HG02642 (cell line): ENCODE measurements at regions not wholly inside any gene's neighbourhood (a gene's known extent, or its start where the extent isn't known, plus 50 kb on each side); places are given as distances from the start of the nearest gene placed in this dataset.

Experiments
- ATAC-seq: cut with Tn5 transposase; IDR thresholded peaks from one replicate; pipeline ENCODE4 v1.9.1; 2021; ENCODE audit warnings: mild to moderate bottlenecking; ENCODE audit not compliant: unreplicated experiment, poor library complexity

GRCh38 chr21:41634858-41635257 is 126.9 kb upstream of the TMPRSS2 start:
- no peak for ATAC-seq

- ATAC-seq: no peak
Measured at GRCh38 chr21:41634211-41634694, 126.3 kb upstream of the TMPRSS2 start.

- no peak for ATAC-seq
Measured at GRCh38 chr21:41633627-41634026, 125.7 kb upstream of the TMPRSS2 start.

- no peak for ATAC-seq
Measured at GRCh38 chr21:41632748-41633475, 125.0 kb upstream of the TMPRSS2 start.

GRCh38 chr21:41631564-41632461 is 123.9 kb upstream of the TMPRSS2 start:
- ATAC-seq: no peak

- ATAC-seq: no peak
Measured at GRCh38 chr21:41630917-41631316, 123.0 kb upstream of the TMPRSS2 start.

GRCh38 chr21:41630249-41630648 is 122.3 kb upstream of the TMPRSS2 start:
- no peak for ATAC-seq

- no peak for ATAC-seq
Measured at GRCh38 chr21:41628256-41628655, 120.3 kb upstream of the TMPRSS2 start.

- ATAC-seq: no peak
Measured at GRCh38 chr21:41627428-41627827, 119.5 kb upstream of the TMPRSS2 start.

GRCh38 chr21:41626021-41626420 is 118.1 kb upstream of the TMPRSS2 start:
- no peak for ATAC-seq

GRCh38 chr21:41625428-41625827 is 117.5 kb upstream of the TMPRSS2 start:
- no peak for ATAC-seq

GRCh38 chr21:41624674-41625310 is 116.8 kb upstream of the TMPRSS2 start:
- ATAC-seq: no peak

- ATAC-seq: no peak
Measured at GRCh38 chr21:41623945-41624344, 116.0 kb upstream of the TMPRSS2 start.

GRCh38 chr21:41622831-41623548 is 115.0 kb upstream of the TMPRSS2 start:
- ATAC-seq: no peak

- no peak for ATAC-seq
Measured at GRCh38 chr21:41622201-41622600, 114.2 kb upstream of the TMPRSS2 start.

GRCh38 chr21:41621513-41621912 is 113.6 kb upstream of the TMPRSS2 start:
- ATAC-seq: no peak

- no peak for ATAC-seq
Measured at GRCh38 chr21:41620982-41621381, 113.0 kb upstream of the TMPRSS2 start.

- no peak for ATAC-seq
Measured at GRCh38 chr21:41620541-41620940, 112.6 kb upstream of the TMPRSS2 start.

- no peak for ATAC-seq
Measured at GRCh38 chr21:41616031-41616591, 108.2 kb upstream of the TMPRSS2 start.

- no peak for ATAC-seq
Measured at GRCh38 chr21:41615613-41616012, 107.7 kb upstream of the TMPRSS2 start.
